ENCODE measurements at regions not wholly inside any gene's neighbourhood (a gene's known extent, or its start where the extent isn't known, plus 50 kb on each side); places are given as distances from the start of the nearest gene placed in this dataset.

DNA sequence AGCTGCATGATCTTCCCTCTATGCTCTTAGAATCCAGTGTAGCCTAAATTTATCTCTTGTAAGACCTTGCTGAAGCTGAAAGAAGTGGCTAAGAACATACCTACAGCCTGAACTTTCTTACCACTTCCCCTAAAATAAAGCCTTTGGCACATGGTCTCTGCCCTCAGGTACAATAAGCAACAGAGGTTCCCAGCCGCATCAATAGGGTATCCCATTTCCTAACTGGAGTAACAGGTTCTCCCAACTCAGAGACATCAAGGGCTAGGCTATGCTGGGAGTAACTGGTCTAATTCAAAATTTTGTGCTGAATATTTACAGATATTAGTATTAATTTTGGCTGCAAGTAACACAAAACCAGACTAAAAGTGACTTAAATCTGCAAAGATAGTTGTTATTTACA is 335.8 kb upstream of the TRPC7 start:
- no peak overlapping the region for H4K5ac ChIP-seq (ENCODE audit: low read depth, low read length)
- CTCF ChIA-PET = no interaction called here

More for the DNA sequence above, 335.8 kb upstream of the TRPC7 start:
- Histone ChIP-seq H3K4me3 (ENCODE audit: insufficient read depth, low read depth, low read length) (no peak overlapping the region), H2AFZ (replicated peaks; ENCODE audit: low read length, poor library complexity) (no peak overlapping the region), H2AK5ac (ENCODE audit: low read depth, low read length) (no peak overlapping the region), H3K9me1 (ENCODE audit: insufficient read depth, low read length) (no peaks in the 10 kb centered on the region), H3K18ac (ENCODE audit: low read depth, low read length) (no peak overlapping the region), H3K4ac (ENCODE audit: low read depth, low read length) (no peak overlapping the region), H3K4me1 (ENCODE audit: control insufficient read depth, insufficient read depth, low read length) (no peaks in the 10 kb centered on the region), H3K56ac (ENCODE audit: extremely low read depth, insufficient read depth, low read length) (no peak overlapping the region), H2BK120ac (ENCODE audit: low read depth, low read length) (no peak overlapping the region), H4K91ac (ENCODE audit: insufficient read depth, low read depth, low read length) (no peak overlapping the region), H3K79me1 (ENCODE audit: low read depth in 1 of 2, low read length in 2 of 2) (no peaks in the 10 kb centered on the region), H3K23ac (ENCODE audit: low read depth, low read length) (no peak overlapping the region), H2BK15ac (ENCODE audit: low read depth, low read length) (no peak overlapping the region), H3K9me3 (ENCODE audit: control insufficient read depth, insufficient read depth, low read length) (peaks cover 2% of the 10 kb centered on the region; the same call in 1 of the 2 replicates), H2AK9ac (replicated peaks; ENCODE audit: low read depth, low read length, poor library complexity) (no peak overlapping the region), H3K36me3 (ENCODE audit: control insufficient read depth, insufficient read depth, low read length) (no peaks in the 10 kb centered on the region), H2BK5ac (ENCODE audit: low read depth, low read length, poor library complexity, severe bottlenecking) (no peak overlapping the region), H2BK20ac (ENCODE audit: low read depth, low read length) (no peak overlapping the region), H3K27ac (ENCODE audit: insufficient read depth, low read length) (no peak overlapping the region), H3K14ac (replicated peaks; ENCODE audit: low read depth, low read length) (no peak overlapping the region), H3K27me3 (ENCODE audit: control insufficient read depth, insufficient read depth, low read length) (no peaks in the 10 kb centered on the region), H4K8ac (ENCODE audit: low read depth in 2 of 2, low read length in 2 of 2) (no peak overlapping the region), H3K4me2 (ENCODE audit: low read depth, low read length) (no peak overlapping the region), H4K20me1 (ENCODE audit: insufficient read depth, low read length) (no peaks in the 10 kb centered on the region), H3K9ac (ENCODE audit: low read depth, low read length) (no peak overlapping the region)
- dilution Hi-C loops (cut with HindIII; ENCODE audit: low sequenced_read_pairs, unreplicated experiment) = no loop called here
- WGBS, 2 experiments (ENCODE audit: extremely low coverage in 2 of 2, insufficient read length in 1 of 2) = no CpG with 5 or more reads among the region's 1 CpG
- intact Hi-C loops (cut with micrococcal nuclease) = no loop called here
- TF ChIP-seq MAFK (IDR thresholded peaks at IDR 0.05; ENCODE audit: low read depth, low read length) (no peak), CEBPB (IDR thresholded peaks at IDR 0.05; ENCODE audit: low read depth, low read length) (no peak), NFE2L2 (IDR thresholded peaks at IDR 0.05; ENCODE audit: low read depth, low read length) (no peak), MAZ (IDR thresholded peaks at IDR 0.05; ENCODE audit: borderline replicate concordance, low read depth, low read length) (no peak), BHLHE40 (IDR thresholded peaks at IDR 0.05; ENCODE audit: low read depth, low read length) (no peak), SMC3 (IDR thresholded peaks at IDR 0.05; ENCODE audit: low read depth, low read length) (no peak), POLR2A (IDR thresholded peaks at IDR 0.05; ENCODE audit: low read depth, low read length) (no peak)
- TF ChIP-seq, protein P1, sequence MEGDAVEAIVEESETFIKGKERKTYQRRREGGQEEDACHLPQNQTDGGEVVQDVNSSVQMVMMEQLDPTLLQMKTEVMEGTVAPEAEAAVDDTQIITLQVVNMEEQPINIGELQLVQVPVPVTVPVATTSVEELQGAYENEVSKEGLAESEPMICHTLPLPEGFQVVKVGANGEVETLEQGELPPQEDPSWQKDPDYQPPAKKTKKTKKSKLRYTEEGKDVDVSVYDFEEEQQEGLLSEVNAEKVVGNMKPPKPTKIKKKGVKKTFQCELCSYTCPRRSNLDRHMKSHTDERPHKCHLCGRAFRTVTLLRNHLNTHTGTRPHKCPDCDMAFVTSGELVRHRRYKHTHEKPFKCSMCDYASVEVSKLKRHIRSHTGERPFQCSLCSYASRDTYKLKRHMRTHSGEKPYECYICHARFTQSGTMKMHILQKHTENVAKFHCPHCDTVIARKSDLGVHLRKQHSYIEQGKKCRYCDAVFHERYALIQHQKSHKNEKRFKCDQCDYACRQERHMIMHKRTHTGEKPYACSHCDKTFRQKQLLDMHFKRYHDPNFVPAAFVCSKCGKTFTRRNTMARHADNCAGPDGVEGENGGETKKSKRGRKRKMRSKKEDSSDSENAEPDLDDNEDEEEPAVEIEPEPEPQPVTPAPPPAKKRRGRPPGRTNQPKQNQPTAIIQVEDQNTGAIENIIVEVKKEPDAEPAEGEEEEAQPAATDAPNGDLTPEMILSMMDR (conservative IDR thresholded peaks at IDR 0.05; ENCODE audit: low read depth, low read length) = no peak
- TF ChIP-seq, protein P2, sequence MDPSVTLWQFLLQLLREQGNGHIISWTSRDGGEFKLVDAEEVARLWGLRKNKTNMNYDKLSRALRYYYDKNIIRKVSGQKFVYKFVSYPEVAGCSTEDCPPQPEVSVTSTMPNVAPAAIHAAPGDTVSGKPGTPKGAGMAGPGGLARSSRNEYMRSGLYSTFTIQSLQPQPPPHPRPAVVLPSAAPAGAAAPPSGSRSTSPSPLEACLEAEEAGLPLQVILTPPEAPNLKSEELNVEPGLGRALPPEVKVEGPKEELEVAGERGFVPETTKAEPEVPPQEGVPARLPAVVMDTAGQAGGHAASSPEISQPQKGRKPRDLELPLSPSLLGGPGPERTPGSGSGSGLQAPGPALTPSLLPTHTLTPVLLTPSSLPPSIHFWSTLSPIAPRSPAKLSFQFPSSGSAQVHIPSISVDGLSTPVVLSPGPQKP (IDR thresholded peaks at IDR 0.05; ENCODE audit: borderline replicate concordance, low read depth, low read length) = no peak
- DNase-seq = no peak
- no peak for ATAC-seq (ENCODE audit: low read depth)
- POLR2A ChIA-PET (ENCODE audit: unreplicated experiment) = no interaction called here
- no TSS peak for BruUV-seq (replicated peaks)
- in situ Hi-C loops (cut with MboI; ENCODE audit: low sequenced_read_pairs) = no loop called here

All from IMR-90 (cell line).